Keratinocyte (primary cell): ENCODE measurements at regions not wholly inside any gene's neighbourhood (a gene's known extent, or its start where the extent isn't known, plus 50 kb on each side); places are given as distances from the start of the nearest gene placed in this dataset.

Source experiments
- DNase-seq: peaks from one replicate; pipeline ENCODE4 v3.0.0-alpha.2; 2011; ENCODE audit warnings: low read depth, missing footprints, low spot score
- FAIRE-seq: peaks from 2 replicates; lab custom pipeline; 2011; peaks lifted over from hg19 to GRCh38; lab: Jason Lieb, UNC
- H2AFZ ChIP-seq: 2 replicates; pipeline ENCODE4 v1.6.0; 2012; ENCODE audit warnings: low read length, control low read depth, inconsistent platforms; ENCODE audit not compliant: control insufficient read depth
- H3K27ac ChIP-seq: 2 replicates; pipeline ENCODE4 v1.5.1; 2011; ENCODE audit warnings: low read length; ENCODE audit not compliant: control insufficient read depth, insufficient read depth
- H3K27me3 ChIP-seq: 3 replicates; pipeline ENCODE4 v1.6.0; 2011; ENCODE audit warnings: low read length; ENCODE audit not compliant: control insufficient read depth, insufficient read depth; ENCODE audit errors: extremely low read depth
- H3K36me3 ChIP-seq, 2 experiments: 2 replicates in 1 of 2; 3 replicates in 1 of 2; pipeline ENCODE4 v1.5.1; 2011; ENCODE audit warnings: low read length in 2 of 2, mild to moderate bottlenecking in 1 of 2; ENCODE audit not compliant: control insufficient read depth in 2 of 2, insufficient read depth in 2 of 2; ENCODE audit errors: extremely low read depth in 1 of 2
- H3K4me1 ChIP-seq: 3 replicates; pipeline ENCODE4 v1.5.1; 2011; ENCODE audit warnings: low read length; ENCODE audit not compliant: control insufficient read depth, insufficient read depth; ENCODE audit errors: extremely low read depth
- H3K4me2 ChIP-seq: 3 replicates; pipeline ENCODE4 v1.6.0; 2011; ENCODE audit warnings: low read depth, low read length; ENCODE audit not compliant: control insufficient read depth, insufficient read depth; ENCODE audit errors: extremely low read depth
- H3K4me3 ChIP-seq, 3 experiments: fragments of 200-600 bp in 1 of 3; sonication (generic) in 1 of 3; 2 replicates in 2 of 3; 3 replicates in 1 of 3; pipeline ENCODE4 v1.5.1; 2011 to 2016; ENCODE audit warnings: low read length in 3 of 3, mild to moderate bottlenecking in 3 of 3, control low read depth in 2 of 3, inconsistent platforms in 1 of 3, low read depth in 1 of 3, mixed read lengths in 1 of 3, mixed run types in 1 of 3, moderate library complexity in 1 of 3; ENCODE audit not compliant: control insufficient read depth in 2 of 3, insufficient read depth in 2 of 3; ENCODE audit errors: extremely low read depth in 1 of 3
- H3K79me2 ChIP-seq: 2 replicates; pipeline ENCODE4 v1.6.0; 2012; ENCODE audit warnings: low read length; ENCODE audit not compliant: control insufficient read depth, insufficient read depth
- H3K9ac ChIP-seq: 3 replicates; pipeline ENCODE4 v1.6.0; 2011; ENCODE audit warnings: low read length; ENCODE audit not compliant: control insufficient read depth, insufficient read depth; ENCODE audit errors: extremely low read depth
- H3K9me1 ChIP-seq: 3 replicates; pipeline ENCODE4 v1.6.0; 2011; ENCODE audit warnings: low read length; ENCODE audit not compliant: control insufficient read depth, insufficient read depth; ENCODE audit errors: extremely low read depth
- H3K9me3 ChIP-seq: 2 replicates; pipeline ENCODE4 v1.5.1; 2012; ENCODE audit warnings: low read depth, low read length; ENCODE audit not compliant: control insufficient read depth
- H4K20me1 ChIP-seq: 3 replicates; pipeline ENCODE4 v1.6.0; 2011; ENCODE audit warnings: low read length; ENCODE audit not compliant: control insufficient read depth, insufficient read depth; ENCODE audit errors: extremely low read depth
- CTCF ChIP-seq, 3 experiments: IDR thresholded peaks in 1 of 3; conservative IDR thresholded peaks in 1 of 3; optimal IDR thresholded peaks in 1 of 3; 2 replicates in 2 of 3; 3 replicates in 1 of 3; pipeline versions ENCODE3 to v1.5.1; 2011; ENCODE audit warnings: low read length in 3 of 3, mild to moderate bottlenecking in 3 of 3, moderate library complexity in 2 of 3, control low read depth in 1 of 3, inconsistent platforms in 1 of 3; ENCODE audit not compliant: insufficient read depth in 2 of 3; ENCODE audit errors: extremely low read depth in 1 of 3
- EZH2 ChIP-seq: IDR thresholded peaks from one replicate; pipeline ENCODE4 v1.6.1; 2012; ENCODE audit warnings: inconsistent platforms, mild to moderate bottlenecking, low read length, moderate library complexity
- dilution Hi-C: fragments of 300-500 bp; cut with MboI; formaldehyde crosslinking; loops from one replicate; pipeline ENCODE4 v1.7.0; 2020; ENCODE audit warnings: low sequenced_read_pairs; ENCODE audit not compliant: extremely low pct_ligation_motif_present

GRCh38 chr7:96561892-96562291, 147.8 kb downstream of the SEM1 start:
- Histone ChIP-seq H2AFZ (no peak overlapping the region), H3K4me3 (no peak overlapping the region), H3K9me3 (no peaks in the 10 kb centered on the region), H3K36me3 (no peaks in the 10 kb centered on the region), H3K9ac (no peak overlapping the region), H4K20me1 (no peaks in the 10 kb centered on the region), H3K27me3 (no peaks in the 10 kb centered on the region), H3K9me1 (no peaks in the 10 kb centered on the region), H3K4me1 (peaks cover 5% of the 10 kb centered on the region), H3K4me2 (no peak overlapping the region), H3K27ac (no peak overlapping the region), H3K79me2 (no peaks in the 10 kb centered on the region)
- DNase-seq, result no peak
- FAIRE-seq, result no peak
- dilution Hi-C loops, result no loop called here
- no peak for TF ChIP-seq EZH2
- no peak for TF ChIP-seq CTCF (optimal IDR thresholded peaks at IDR 0.05 in 1 of 3, IDR thresholded peaks at IDR 0.05 in 1 of 3, conservative IDR thresholded peaks at IDR 0.05 in 1 of 3; ENCODE audit: extremely low read depth in 1 of 3, insufficient read depth in 2 of 3, low read length in 3 of 3)

GRCh38 chr7:96558530-96558929, 151.1 kb downstream of the SEM1 start:
- H3K9me1 ChIP-seq, result no peaks in the 10 kb centered on the region
- DNase-seq (no peak), FAIRE-seq (no peak)
- H3K9me3 ChIP-seq, result no peaks in the 10 kb centered on the region
- no peaks in the 10 kb centered on the region for H3K27me3 ChIP-seq
- no peak overlapping the region for H2AFZ ChIP-seq
- no peak overlapping the region for H3K4me2 ChIP-seq
- H3K4me1 ChIP-seq, result peaks cover 5% of the 10 kb centered on the region
- H3K9ac ChIP-seq, result no peak overlapping the region
- H3K27ac ChIP-seq, result no peak overlapping the region
- no peak overlapping the region for H3K4me3 ChIP-seq
- no peaks in the 10 kb centered on the region for H3K79me2 ChIP-seq
- H3K36me3 ChIP-seq, result no peaks in the 10 kb centered on the region
- dilution Hi-C loops, result no loop called here
- H4K20me1 ChIP-seq, result no peaks in the 10 kb centered on the region
- TF ChIP-seq EZH2 (no peak), CTCF (optimal IDR thresholded peaks at IDR 0.05 in 1 of 3, IDR thresholded peaks at IDR 0.05 in 1 of 3, conservative IDR thresholded peaks at IDR 0.05 in 1 of 3; ENCODE audit: extremely low read depth in 1 of 3, insufficient read depth in 2 of 3, low read length in 3 of 3) (no peak)
